OCI-LY1 (cell line): ENCODE measurements at regions not wholly inside any gene's neighbourhood (a gene's known extent, or its start where the extent isn't known, plus 50 kb on each side); places are given as distances from the start of the nearest gene placed in this dataset.

ENCODE experiments used
- H2AFZ ChIP-seq: fragments of 200-600 bp; sonication (generic), shearing (Covaris generic); 2 replicates; pipeline ENCODE4 v1.6.0; 2014; ENCODE audit warnings: antibody characterized with exemption, mild to moderate bottlenecking, low read length
- H3F3A ChIP-seq: fragments of 200-600 bp; sonication (generic), shearing (Covaris generic); 2 replicates; pipeline ENCODE4 v1.6.0; 2014; ENCODE audit warnings: mild to moderate bottlenecking, antibody characterized with exemption, low read length, moderate library complexity; ENCODE audit not compliant: insufficient read depth
- H3K27ac ChIP-seq: fragments of 200-600 bp; sonication (generic); 2 replicates; pipeline ENCODE4 v1.5.1; 2014; ENCODE audit warnings: low read length, mixed run types, mild to moderate bottlenecking, low read depth; ENCODE audit not compliant: poor library complexity, severe bottlenecking
- H3K27me3 ChIP-seq: fragments of 200-600 bp; sonication (generic); 2 replicates; pipeline ENCODE4 v1.6.0; 2014; ENCODE audit warnings: antibody characterized with exemption, mild to moderate bottlenecking, low read length, moderate library complexity; ENCODE audit not compliant: insufficient read depth
- H3K36me3 ChIP-seq: fragments of 200-600 bp; sonication (generic); 2 replicates; pipeline ENCODE4 v1.6.1; 2014; ENCODE audit warnings: mild to moderate bottlenecking, antibody characterized with exemption, low read length, moderate library complexity, mixed read lengths; ENCODE audit not compliant: insufficient read depth
- H3K4me1 ChIP-seq: fragments of 200-600 bp; sonication (generic); 2 replicates; pipeline ENCODE4 v1.5.1; 2014; ENCODE audit warnings: mild to moderate bottlenecking, low read length, moderate library complexity; ENCODE audit not compliant: insufficient read depth, severe bottlenecking
- H3K4me2 ChIP-seq: fragments of 200-600 bp; sonication (generic), shearing (Covaris generic); 2 replicates; pipeline ENCODE4 v1.6.1; 2014; ENCODE audit warnings: low read length
- H3K4me3 ChIP-seq: fragments of 200-600 bp; sonication (generic); 2 replicates; pipeline ENCODE4 v1.5.1; 2014; ENCODE audit warnings: low read length, low read depth, mild to moderate bottlenecking, mixed read lengths; ENCODE audit not compliant: poor library complexity, severe bottlenecking
- H3K79me2 ChIP-seq: fragments of 200-600 bp; shearing (Covaris generic); 2 replicates; pipeline ENCODE4 v1.6.1; 2016; ENCODE audit warnings: mixed run types, low read length, mixed read lengths; ENCODE audit not compliant: insufficient read depth
- H3K9ac ChIP-seq: fragments of 200-600 bp; sonication (generic), shearing (Covaris generic); 2 replicates; pipeline ENCODE4 v1.6.1; 2014; ENCODE audit warnings: mild to moderate bottlenecking, low read length, mixed read lengths
- H3K9me2 ChIP-seq: fragments of 200-600 bp; sonication (generic), shearing (Covaris generic); 2 replicates; pipeline ENCODE4 v1.6.1; 2014; ENCODE audit warnings: low read depth, mild to moderate bottlenecking, low read length, mixed read lengths
- H3K9me3 ChIP-seq: fragments of 200-600 bp; shearing (Covaris generic); 2 replicates; pipeline ENCODE4 v1.6.1; 2014; ENCODE audit warnings: low read length, mixed read lengths
- H4K20me1 ChIP-seq: fragments of 200-600 bp; sonication (generic), shearing (Covaris generic); 2 replicates; pipeline ENCODE4 v1.6.0; 2016; ENCODE audit warnings: mild to moderate bottlenecking, low read length; ENCODE audit not compliant: insufficient read depth
- EZH2 ChIP-seq: fragments of 200-600 bp; sonication (generic), shearing (Covaris generic); IDR thresholded peaks from 2 replicates; pipeline ENCODE4 v1.8.0; 2017; ENCODE audit warnings: borderline replicate concordance, mixed run types, mild to moderate bottlenecking, antibody characterized with exemption, low read length, moderate library complexity, mixed read lengths
- TF ChIP-seq, protein P1 (sequence below): fragments of 200-600 bp; sonication (generic), shearing (Covaris generic); IDR thresholded peaks from 2 replicates; pipeline ENCODE4 v1.5.1; 2017; ENCODE audit warnings: mild to moderate bottlenecking, antibody characterized with exemption, low read length, moderate library complexity, mixed read lengths

GRCh38 chr2:41399437-41400087, 648.3 kb upstream of the PKDCC start:
- H3F3A ChIP-seq, result no peaks in the 10 kb centered on the region
- H3K36me3 ChIP-seq, result no peaks in the 10 kb centered on the region
- H3K9me3 ChIP-seq, result no peaks in the 10 kb centered on the region
- no peaks in the 10 kb centered on the region for H3K79me2 ChIP-seq
- H3K4me2 ChIP-seq, result no peak overlapping the region
- H3K4me1 ChIP-seq, result no peaks in the 10 kb centered on the region
- no peak for TF ChIP-seq EZH2
- TF ChIP-seq, protein P1, sequence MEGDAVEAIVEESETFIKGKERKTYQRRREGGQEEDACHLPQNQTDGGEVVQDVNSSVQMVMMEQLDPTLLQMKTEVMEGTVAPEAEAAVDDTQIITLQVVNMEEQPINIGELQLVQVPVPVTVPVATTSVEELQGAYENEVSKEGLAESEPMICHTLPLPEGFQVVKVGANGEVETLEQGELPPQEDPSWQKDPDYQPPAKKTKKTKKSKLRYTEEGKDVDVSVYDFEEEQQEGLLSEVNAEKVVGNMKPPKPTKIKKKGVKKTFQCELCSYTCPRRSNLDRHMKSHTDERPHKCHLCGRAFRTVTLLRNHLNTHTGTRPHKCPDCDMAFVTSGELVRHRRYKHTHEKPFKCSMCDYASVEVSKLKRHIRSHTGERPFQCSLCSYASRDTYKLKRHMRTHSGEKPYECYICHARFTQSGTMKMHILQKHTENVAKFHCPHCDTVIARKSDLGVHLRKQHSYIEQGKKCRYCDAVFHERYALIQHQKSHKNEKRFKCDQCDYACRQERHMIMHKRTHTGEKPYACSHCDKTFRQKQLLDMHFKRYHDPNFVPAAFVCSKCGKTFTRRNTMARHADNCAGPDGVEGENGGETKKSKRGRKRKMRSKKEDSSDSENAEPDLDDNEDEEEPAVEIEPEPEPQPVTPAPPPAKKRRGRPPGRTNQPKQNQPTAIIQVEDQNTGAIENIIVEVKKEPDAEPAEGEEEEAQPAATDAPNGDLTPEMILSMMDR, result no peak
- H4K20me1 ChIP-seq, result no peaks in the 10 kb centered on the region
- no peaks in the 10 kb centered on the region for H3K9me2 ChIP-seq
- no peak overlapping the region for H2AFZ ChIP-seq
- no peak overlapping the region for H3K4me3 ChIP-seq
- H3K27ac ChIP-seq, result no peak overlapping the region
- H3K9ac ChIP-seq, result no peak overlapping the region
- H3K27me3 ChIP-seq, result no peaks in the 10 kb centered on the region

DNA sequence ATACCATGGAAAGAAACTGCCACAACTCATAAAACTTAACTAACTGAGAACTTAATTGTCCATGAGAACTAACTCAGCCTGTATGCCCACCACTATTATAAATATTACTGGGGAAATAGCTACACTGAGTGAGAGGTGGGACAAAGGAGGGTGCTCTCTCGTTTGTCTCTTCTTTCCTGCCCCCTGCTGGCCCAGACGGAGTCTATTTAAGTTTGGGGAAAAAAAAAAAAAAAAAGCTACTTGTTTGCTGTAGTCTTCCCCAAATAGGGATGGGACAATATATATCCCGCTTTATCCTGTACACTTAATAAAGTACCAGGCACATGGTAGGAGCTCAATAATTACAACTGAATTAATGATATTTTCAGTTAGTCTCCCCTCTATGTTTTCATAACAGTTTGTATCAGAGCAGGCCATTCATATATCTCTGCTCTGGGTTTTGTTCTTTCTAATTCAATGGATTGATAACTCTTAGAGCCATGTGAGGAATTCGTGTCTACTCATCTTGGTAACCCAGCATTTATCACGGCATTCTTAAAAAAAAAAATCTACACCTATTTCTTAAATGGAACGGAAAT, 647.6 kb upstream of the PKDCC start:
- TF ChIP-seq, protein P1, result peak; percentile 52
- no peak for TF ChIP-seq EZH2

GRCh38 chr2:41405441-41405840, 642.4 kb upstream of the PKDCC start:
- Histone ChIP-seq H4K20me1 (no peaks in the 10 kb centered on the region), H3K27me3 (no peaks in the 10 kb centered on the region), H3K4me3 (no peak overlapping the region), H3F3A (no peaks in the 10 kb centered on the region), H3K9ac (no peak overlapping the region), H3K4me2 (no peak overlapping the region), H3K79me2 (no peaks in the 10 kb centered on the region), H3K4me1 (no peaks in the 10 kb centered on the region), H3K9me2 (no peaks in the 10 kb centered on the region), H2AFZ (no peak overlapping the region), H3K9me3 (no peaks in the 10 kb centered on the region), H3K27ac (no peak overlapping the region), H3K36me3 (no peaks in the 10 kb centered on the region)
- TF ChIP-seq, protein P1, result no peak

More for the DNA sequence above, 647.6 kb upstream of the PKDCC start:
- H3K27ac ChIP-seq, result no peak overlapping the region
- H3K9ac ChIP-seq, result no peak overlapping the region
- no peaks in the 10 kb centered on the region for H3K27me3 ChIP-seq
- no peaks in the 10 kb centered on the region for H3F3A ChIP-seq
- no peak overlapping the region for H3K4me2 ChIP-seq
- no peaks in the 10 kb centered on the region for H3K79me2 ChIP-seq
- H3K9me2 ChIP-seq, result no peaks in the 10 kb centered on the region
- no peak overlapping the region for H3K4me3 ChIP-seq
- H3K9me3 ChIP-seq, result no peaks in the 10 kb centered on the region
- no peak overlapping the region for H2AFZ ChIP-seq
- H3K36me3 ChIP-seq, result no peaks in the 10 kb centered on the region
- no peaks in the 10 kb centered on the region for H3K4me1 ChIP-seq
- no peaks in the 10 kb centered on the region for H4K20me1 ChIP-seq
